B cell (primary cell): ENCODE measurements at regions not wholly inside any gene's neighbourhood (a gene's known extent, or its start where the extent isn't known, plus 50 kb on each side); places are given as distances from the start of the nearest gene placed in this dataset.

ENCODE experiments used
- ATAC-seq: fragments of 200-7000 bp; cut with Tn5 transposase; one replicate; pipeline ENCODE4 v1.10.0; 2021; ENCODE audit warnings: low read depth, mild to moderate bottlenecking, moderate number of reproducible peaks, moderate library complexity
- CTCF ChIA-PET: fragments of 350-600 bp; sonication (Branson Sonifier 250); formaldehyde crosslinking; loops from one replicate; lab custom pipeline; 2021; ENCODE audit warnings: antibody characterized with exemption, inconsistent platforms; lab: Charles Lee
- POLR2A ChIA-PET: fragments of 350-600 bp; sonication (Branson Sonifier 250); formaldehyde crosslinking; loops from one replicate; lab custom pipeline; 2021; ENCODE audit warnings: antibody characterized with exemption; lab: Charles Lee
- DNase-seq: peaks from one replicate; pipeline ENCODE4 v3.0.0; 2013
- H2AFZ ChIP-seq: 2 replicates; pipeline ENCODE4 v1.6.1; 2012; ENCODE audit warnings: mild to moderate bottlenecking, low read depth, low read length; ENCODE audit not compliant: insufficient read depth, poor library complexity, severe bottlenecking
- H3K27ac ChIP-seq, 2 donors: 1 replicate in 1 of 2; 2 replicates in 1 of 2; pipeline ENCODE4 v1.5.1; 2012 to 2013; ENCODE audit warnings: low read length in 2 of 2, mild to moderate bottlenecking in 2 of 2, moderate library complexity in 1 of 2
- H3K27me3 ChIP-seq, 4 experiments: fragments of 200-600 bp in 1 of 4; sonication (generic) in 1 of 4; replicated peaks in 1 of 4; 1 replicate in 2 of 4; 2 replicates in 2 of 4; pipeline versions ENCODE4 v1.6.1 to v1.7.0; 2013 to 2016; ENCODE audit warnings: low read length in 3 of 4, mild to moderate bottlenecking in 2 of 4, mixed read lengths in 1 of 4, moderate library complexity in 1 of 4; ENCODE audit not compliant: insufficient read depth in 4 of 4, control insufficient read depth in 3 of 4; ENCODE audit errors: control extremely low read depth in 1 of 4
- H3K36me3 ChIP-seq, 2 experiments: replicated peaks in 1 of 2; 1 replicate in 1 of 2; 2 replicates in 1 of 2; pipeline versions ENCODE4 v1.6.1 to v1.7.1; 2013; ENCODE audit warnings: low read length in 1 of 2; ENCODE audit not compliant: insufficient read depth in 2 of 2, control insufficient read depth in 1 of 2; ENCODE audit errors: control extremely low read depth in 1 of 2, extremely low read depth in 1 of 2
- H3K4me1 ChIP-seq, 2 donors: fragments of 200-600 bp in 1 of 2; sonication (generic) in 1 of 2; 1 replicate in 1 of 2; 2 replicates in 1 of 2; pipeline versions ENCODE4 v1.5.1 to v1.6.1; 2013 to 2017; ENCODE audit warnings: low read length in 2 of 2; ENCODE audit not compliant: control insufficient read depth in 2 of 2, insufficient read depth in 2 of 2
- H3K4me2 ChIP-seq: replicated peaks from 2 replicates; pipeline ENCODE3; 2012; ENCODE audit warnings: mild to moderate bottlenecking, low read depth, low read length; ENCODE audit not compliant: poor library complexity, severe bottlenecking
- H3K4me3 ChIP-seq, 5 experiments: fragments of 200-600 bp in 1 of 5; sonication (generic) in 1 of 5; 1 replicate in 3 of 5; 2 replicates in 2 of 5; pipeline versions ENCODE4 v1.5.1 to v1.7.0; 2011 to 2016; ENCODE audit warnings: low read length in 4 of 5, mild to moderate bottlenecking in 4 of 5, low read depth in 2 of 5, control low read depth in 1 of 5, moderate library complexity in 1 of 5; ENCODE audit not compliant: insufficient read depth in 1 of 5; ENCODE audit errors: control extremely low read depth in 1 of 5, extremely low read depth in 1 of 5
- H3K79me2 ChIP-seq: fragments of 200-600 bp; sonication (generic); one replicate; pipeline ENCODE4 v1.6.0; 2016; ENCODE audit warnings: low read length; ENCODE audit not compliant: control insufficient read depth, insufficient read depth
- H3K9ac ChIP-seq: fragments of 200-600 bp; sonication (generic); 2 replicates; pipeline ENCODE4 v1.6.1; 2017; ENCODE audit warnings: mild to moderate bottlenecking, low read length, moderate library complexity
- H3K9me3 ChIP-seq, 3 donors: one replicate each; pipeline versions ENCODE4 v1.6.1 to v1.7.1; 2013; ENCODE audit warnings: low read length in 2 of 3; ENCODE audit not compliant: control insufficient read depth in 2 of 3, insufficient read depth in 1 of 3; ENCODE audit errors: control extremely low read depth in 1 of 3
- H4K20me1 ChIP-seq: 2 replicates; pipeline ENCODE4 v1.6.0; 2012; ENCODE audit warnings: mild to moderate bottlenecking, low read length; ENCODE audit not compliant: insufficient read depth, control insufficient read depth, poor library complexity, severe bottlenecking
- H3K27ac Mint-ChIP-seq: one replicate; pipeline ENCODE4 v1.8.0; 2021; ENCODE audit warnings: mixed read lengths
- H3K27me3 Mint-ChIP-seq: one replicate; pipeline ENCODE4 v1.8.0; 2021; ENCODE audit warnings: mixed read lengths
- H3K4me1 Mint-ChIP-seq: one replicate; pipeline ENCODE4 v1.8.0; 2021; ENCODE audit warnings: mixed read lengths
- H3K4me3 Mint-ChIP-seq: one replicate; pipeline ENCODE4 v1.8.0; 2021; ENCODE audit warnings: mixed read lengths
- H3K9me3 Mint-ChIP-seq: one replicate; pipeline ENCODE4 v1.8.0; 2022; ENCODE audit warnings: mixed read lengths; ENCODE audit not compliant: insufficient read depth
- CTCF ChIP-seq: fragments of 200-600 bp; IDR thresholded peaks from one replicate; pipeline ENCODE4 v1.8.0; 2022; ENCODE audit warnings: antibody characterized with exemption, mild to moderate bottlenecking
- EZH2 ChIP-seq: IDR thresholded peaks from 2 replicates; pipeline ENCODE4 v1.6.1; 2012; ENCODE audit warnings: borderline replicate concordance, low read depth, mild to moderate bottlenecking, moderate library complexity, low read length; ENCODE audit not compliant: insufficient read depth, poor library complexity, severe bottlenecking
- WGBS: methylation state at CpG from one replicate; pipeline ENCODE4 v1.1.5; 2013; ENCODE audit warnings: missing lambda C conversion rate; ENCODE audit not compliant: insufficient coverage; 5-methylcytosine and 5-hydroxymethylcytosine counted together
- intact Hi-C: fragments of 100-400 bp; cut with micrococcal nuclease; formaldehyde crosslinking; loops from one replicate; pipeline ENCODE4 v1.10.0; 2022

GRCh38 chr10:60441515-60441914 lies 51.8 kb upstream of the ANK3 start:
- Histone ChIP-seq H3K79me2 (no peaks in the 10 kb centered on the region), H3K36me3 (no peaks in the 10 kb centered on the region), H2AFZ (no peak overlapping the region), H3K9me3 (no peaks in the 10 kb centered on the region), H4K20me1 (no peaks in the 10 kb centered on the region), H3K4me2 (no peak overlapping the region), H3K4me1 (peaks cover 0 to under 1% of the 10 kb centered on the region in 2 donors), H3K27me3 (no peaks in the 10 kb centered on the region), H3K4me3 (no peak overlapping the region), H3K27ac (no peak overlapping the region), H3K9ac (no peak overlapping the region)
- H3K27me3 Mint-ChIP-seq = no peaks in the 10 kb centered on the region
- CTCF ChIA-PET = interaction anchor here (1.1 to 15.6 kb wide), 9 partner anchors 14 to 344 kb away, joined by 3 to 257 read pairs (median 5); no protein-coding TSS in a partner anchor
- DNase-seq (peak; percentile 13), ATAC-seq (no peak)
- H3K9me3 Mint-ChIP-seq = no peaks in the 10 kb centered on the region
- POLR2A ChIA-PET = no interaction called here
- peaks cover under 1% of the 10 kb centered on the region for H3K4me1 Mint-ChIP-seq
- H3K27ac Mint-ChIP-seq = no peak overlapping the region
- intact Hi-C loops = loop anchor here (10.0 kb wide), 1 partner anchor 843 kb away; no protein-coding TSS in a partner anchor
- WGBS = no CpG with 5 or more reads among the region's 1 CpG
- no peak overlapping the region for H3K4me3 Mint-ChIP-seq
- peak; percentile 46 for TF ChIP-seq CTCF
- no peak for TF ChIP-seq EZH2

- Histone ChIP-seq H3K4me3 (no peak overlapping the region), H3K4me1 (no peaks in the 10 kb centered on the region), H2AFZ (no peak overlapping the region), H3K27ac (no peak overlapping the region), H3K4me2 (no peak overlapping the region), H3K79me2 (no peaks in the 10 kb centered on the region), H4K20me1 (no peaks in the 10 kb centered on the region), H3K27me3 (no peaks in the 10 kb centered on the region), H3K9me3 (no peaks in the 10 kb centered on the region), H3K9ac (no peak overlapping the region), H3K36me3 (no peaks in the 10 kb centered on the region)
- TF ChIP-seq CTCF (no peak), EZH2 (no peak)
- no peaks in the 10 kb centered on the region for H3K4me1 Mint-ChIP-seq
- 100% methylated on average over 1 of the region's 2 CpGs for WGBS
- no peak overlapping the region for H3K4me3 Mint-ChIP-seq
- intact Hi-C loops = loop anchor here (10.0 kb wide), 1 partner anchor 845 kb away; no protein-coding TSS in a partner anchor
- DNase-seq = no peak
- no peaks in the 10 kb centered on the region for H3K27me3 Mint-ChIP-seq
- CTCF ChIA-PET = interaction anchor here (0.7 to 15.6 kb wide), 12 partner anchors 13 to 337 kb away, joined by 3 to 257 read pairs (median 8); no protein-coding TSS in a partner anchor
- POLR2A ChIA-PET = no interaction called here
- no peaks in the 10 kb centered on the region for H3K9me3 Mint-ChIP-seq
- ATAC-seq = no peak
- no peak overlapping the region for H3K27ac Mint-ChIP-seq
Observed at GRCh38 chr10:60439641-60440040, 50.0 kb upstream of the ANK3 start.
